GM23338 (cell line): ENCODE measurements at regions not wholly inside any gene's neighbourhood (a gene's known extent, or its start where the extent isn't known, plus 50 kb on each side); places are given as distances from the start of the nearest gene placed in this dataset.

Experiments used
- ATAC-seq: fragments of 200-7000 bp; cut with Tn5 transposase; 3 replicates; pipeline ENCODE4 v1.9.1; 2020
- DNase-seq: peaks from one replicate; pipeline ENCODE4 v3.0.0-alpha.2; 2015; ENCODE audit warnings: low spot score
- H2AFZ ChIP-seq: fragments of 200-600 bp; sonication (generic); 2 replicates; pipeline ENCODE4 v1.8.0; 2016; ENCODE audit warnings: antibody characterized with exemption, mild to moderate bottlenecking, moderate library complexity
- H3F3A ChIP-seq: fragments of 200-600 bp; sonication (generic); replicated peaks from 2 replicates; pipeline ENCODE4 v1.8.0; 2017; ENCODE audit warnings: antibody characterized with exemption, mixed run types, low read depth
- H3K27ac ChIP-seq: fragments of 200-600 bp; sonication (generic); 2 replicates; pipeline ENCODE4 v1.6.1; 2016; ENCODE audit warnings: low read depth
- H3K27me3 ChIP-seq: fragments of 200-600 bp; sonication (generic); 2 replicates; pipeline ENCODE4 v1.8.0; 2016; ENCODE audit warnings: mild to moderate bottlenecking, mixed run types, moderate library complexity; ENCODE audit not compliant: insufficient read depth
- H3K36me3 ChIP-seq: fragments of 200-600 bp; sonication (generic); 2 replicates; pipeline ENCODE4 v1.8.0; 2016; ENCODE audit warnings: mild to moderate bottlenecking; ENCODE audit not compliant: insufficient read depth
- H3K4me1 ChIP-seq: fragments of 200-600 bp; sonication (generic); 2 replicates; pipeline ENCODE4 v1.8.0; 2016; ENCODE audit warnings: mild to moderate bottlenecking, moderate library complexity; ENCODE audit not compliant: insufficient read depth
- H3K4me2 ChIP-seq: fragments of 200-600 bp; sonication (generic); 2 replicates; pipeline ENCODE4 v1.7.1; 2017; ENCODE audit warnings: mixed run types
- H3K4me3 ChIP-seq: fragments of 200-600 bp; sonication (generic); 2 replicates; pipeline ENCODE4 v1.6.1; 2016; ENCODE audit warnings: mixed run types
- H3K79me2 ChIP-seq: fragments of 200-600 bp; sonication (generic); replicated peaks from 2 replicates; pipeline ENCODE4 v1.8.0; 2017; ENCODE audit warnings: mild to moderate bottlenecking; ENCODE audit not compliant: insufficient read depth
- H3K9me2 ChIP-seq: fragments of 200-600 bp; sonication (generic); 2 replicates; pipeline ENCODE4 v1.8.0; 2017; ENCODE audit not compliant: insufficient read depth
- H4K20me1 ChIP-seq: fragments of 200-600 bp; sonication (generic); replicated peaks from 2 replicates; pipeline ENCODE4 v1.8.0; 2017; ENCODE audit warnings: mild to moderate bottlenecking; ENCODE audit not compliant: insufficient read depth
- H3K27ac Mint-ChIP-seq: 2 replicates; pipeline ENCODE4 v1.8.0; 2020; ENCODE audit warnings: inconsistent platforms, mild to moderate bottlenecking, moderate library complexity, mixed read lengths
- H3K27me3 Mint-ChIP-seq: 3 replicates; pipeline ENCODE4 v1.8.0; 2022; ENCODE audit warnings: low read depth, mild to moderate bottlenecking, moderate library complexity, mixed read lengths, inconsistent platforms; ENCODE audit not compliant: insufficient read depth, poor library complexity
- H3K36me3 Mint-ChIP-seq: 3 replicates; pipeline ENCODE4 v1.8.0; 2021; ENCODE audit warnings: low read depth, mild to moderate bottlenecking, inconsistent platforms, moderate library complexity, mixed read lengths
- H3K4me1 Mint-ChIP-seq: 3 replicates; pipeline ENCODE4 v1.8.0; 2020; ENCODE audit warnings: mild to moderate bottlenecking, inconsistent platforms, mixed read lengths
- H3K4me3 Mint-ChIP-seq: 3 replicates; pipeline ENCODE4 v1.8.0; 2021; ENCODE audit warnings: moderate library complexity, mild to moderate bottlenecking, inconsistent platforms, mixed read lengths
- H3K9me3 Mint-ChIP-seq: 3 replicates; pipeline ENCODE4 v1.8.0; 2020; ENCODE audit warnings: moderate library complexity, mild to moderate bottlenecking, inconsistent platforms, mixed read lengths
- CREB1 ChIP-seq: fragments of 250-450 bp; sonication (Bioruptor Pico); IDR thresholded peaks from 2 replicates; pipeline ENCODE4 v1.5.0; 2020; ENCODE audit warnings: low read depth, mild to moderate bottlenecking, moderate library complexity
- CTCF ChIP-seq, 2 experiments: fragments of 200-600 bp in 1 of 2; sonication (generic) in 1 of 2; conservative IDR thresholded peaks; 2 replicates each; pipeline versions ENCODE4 v1.5.1 to v1.6.1; 2016 to 2017; ENCODE audit warnings: antibody characterized with exemption in 2 of 2, low read depth in 2 of 2, mild to moderate bottlenecking in 2 of 2, moderate library complexity in 1 of 2
- ETS1 ChIP-seq: IDR thresholded peaks from 2 replicates; pipeline ENCODE4 v1.6.1; 2016; ENCODE audit warnings: antibody characterized with exemption
- EZH2 ChIP-seq: fragments of 200-600 bp; sonication (generic); IDR thresholded peaks from one replicate; pipeline ENCODE4 v1.8.0; 2017; ENCODE audit warnings: antibody characterized with exemption, mild to moderate bottlenecking, low read depth; ENCODE audit not compliant: unreplicated experiment
- EZH2phosphoT487 ChIP-seq: fragments of 200-600 bp; sonication (generic); IDR thresholded peaks from one replicate; pipeline ENCODE4 v1.8.1; 2018; ENCODE audit warnings: antibody characterized with exemption; ENCODE audit not compliant: unreplicated experiment
- JUNB ChIP-seq: IDR thresholded peaks from one replicate; pipeline ENCODE4 v1.6.1; 2016; ENCODE audit warnings: antibody characterized with exemption; ENCODE audit not compliant: unreplicated experiment
- NANOG ChIP-seq: IDR thresholded peaks from 2 replicates; pipeline ENCODE4 v1.6.1; 2016; ENCODE audit warnings: antibody characterized with exemption, borderline replicate concordance
- POLR2AphosphoS5 ChIP-seq: IDR thresholded peaks from 2 replicates; pipeline ENCODE4 v1.6.1; 2016; ENCODE audit warnings: antibody characterized with exemption, low read depth
- STAT1 ChIP-seq: IDR thresholded peaks from one replicate; pipeline ENCODE4 v1.6.1; 2016; ENCODE audit warnings: antibody characterized with exemption; ENCODE audit not compliant: unreplicated experiment
- ZNF114 ChIP-seq: fragments of 250-450 bp; sonication (Bioruptor Pico); IDR thresholded peaks from 2 replicates; pipeline ENCODE4 v1.5.0; 2020; ENCODE audit warnings: mild to moderate bottlenecking, moderate library complexity
- ZNF331 ChIP-seq: fragments of 250-450 bp; sonication (Bioruptor Pico); IDR thresholded peaks from 2 replicates; pipeline ENCODE4 v1.5.0; 2020; ENCODE audit warnings: low read depth, mild to moderate bottlenecking, moderate library complexity
- ZNF462 ChIP-seq: fragments of 250-450 bp; sonication (Bioruptor Pico); IDR thresholded peaks from 2 replicates; pipeline ENCODE4 v1.5.0; 2020; ENCODE audit warnings: mild to moderate bottlenecking, moderate library complexity
- TF ChIP-seq, protein P1 (sequence below): IDR thresholded peaks from one replicate; pipeline ENCODE4 v1.6.1; 2018; ENCODE audit warnings: antibody characterized with exemption; ENCODE audit not compliant: unreplicated experiment

DNA sequence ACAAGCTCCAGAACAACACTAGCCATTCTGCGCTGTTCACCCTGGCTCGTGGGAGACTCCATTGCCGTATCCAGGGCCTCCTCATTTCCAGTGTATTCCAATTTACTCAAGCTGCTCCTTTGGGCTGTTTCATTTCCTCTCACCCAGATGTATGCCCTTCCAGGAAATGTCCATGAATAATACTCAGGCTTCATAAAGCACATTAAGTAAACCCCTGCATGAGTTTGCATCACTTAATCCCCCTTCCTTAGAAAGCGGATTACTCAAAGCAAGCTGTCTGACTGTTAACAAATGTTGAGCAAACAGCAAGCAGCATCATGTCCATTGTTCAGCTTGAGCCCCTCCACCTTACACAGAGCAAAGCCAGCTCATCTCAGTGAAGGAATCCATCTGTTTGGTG lies 403.6 kb upstream of the PBX1 start:
- Mint-ChIP-seq H3K27ac (no peak overlapping the region), H3K9me3 (no peaks in the 10 kb centered on the region), H3K36me3 (no peaks in the 10 kb centered on the region), H3K4me3 (no peak overlapping the region), H3K27me3 (no peaks in the 10 kb centered on the region), H3K4me1 (no peaks in the 10 kb centered on the region)
- Histone ChIP-seq H3K79me2 (no peaks in the 10 kb centered on the region), H3K4me1 (no peaks in the 10 kb centered on the region), H3F3A (no peaks in the 10 kb centered on the region), H3K36me3 (no peaks in the 10 kb centered on the region), H3K27me3 (no peaks in the 10 kb centered on the region), H3K4me2 (no peak overlapping the region), H4K20me1 (no peaks in the 10 kb centered on the region), H2AFZ (peak overlapping the region; percentile 87), H3K9me2 (peaks cover 9% of the 10 kb centered on the region; the same call in 1 of the 2 replicates), H3K4me3 (no peak overlapping the region), H3K27ac (no peak overlapping the region)
- DNase-seq (no peak), ATAC-seq (no peak)
- TF ChIP-seq, protein P1, sequence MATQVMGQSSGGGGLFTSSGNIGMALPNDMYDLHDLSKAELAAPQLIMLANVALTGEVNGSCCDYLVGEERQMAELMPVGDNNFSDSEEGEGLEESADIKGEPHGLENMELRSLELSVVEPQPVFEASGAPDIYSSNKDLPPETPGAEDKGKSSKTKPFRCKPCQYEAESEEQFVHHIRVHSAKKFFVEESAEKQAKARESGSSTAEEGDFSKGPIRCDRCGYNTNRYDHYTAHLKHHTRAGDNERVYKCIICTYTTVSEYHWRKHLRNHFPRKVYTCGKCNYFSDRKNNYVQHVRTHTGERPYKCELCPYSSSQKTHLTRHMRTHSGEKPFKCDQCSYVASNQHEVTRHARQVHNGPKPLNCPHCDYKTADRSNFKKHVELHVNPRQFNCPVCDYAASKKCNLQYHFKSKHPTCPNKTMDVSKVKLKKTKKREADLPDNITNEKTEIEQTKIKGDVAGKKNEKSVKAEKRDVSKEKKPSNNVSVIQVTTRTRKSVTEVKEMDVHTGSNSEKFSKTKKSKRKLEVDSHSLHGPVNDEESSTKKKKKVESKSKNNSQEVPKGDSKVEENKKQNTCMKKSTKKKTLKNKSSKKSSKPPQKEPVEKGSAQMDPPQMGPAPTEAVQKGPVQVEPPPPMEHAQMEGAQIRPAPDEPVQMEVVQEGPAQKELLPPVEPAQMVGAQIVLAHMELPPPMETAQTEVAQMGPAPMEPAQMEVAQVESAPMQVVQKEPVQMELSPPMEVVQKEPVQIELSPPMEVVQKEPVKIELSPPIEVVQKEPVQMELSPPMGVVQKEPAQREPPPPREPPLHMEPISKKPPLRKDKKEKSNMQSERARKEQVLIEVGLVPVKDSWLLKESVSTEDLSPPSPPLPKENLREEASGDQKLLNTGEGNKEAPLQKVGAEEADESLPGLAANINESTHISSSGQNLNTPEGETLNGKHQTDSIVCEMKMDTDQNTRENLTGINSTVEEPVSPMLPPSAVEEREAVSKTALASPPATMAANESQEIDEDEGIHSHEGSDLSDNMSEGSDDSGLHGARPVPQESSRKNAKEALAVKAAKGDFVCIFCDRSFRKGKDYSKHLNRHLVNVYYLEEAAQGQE, result no peak
- TF ChIP-seq ZNF114 (CRISPR knock-in tag), result no peak
- TF ChIP-seq ETS1, result no peak
- TF ChIP-seq EZH2, result no peak
- TF ChIP-seq JUNB, result no peak
- TF ChIP-seq POLR2AphosphoS5, result no peak
- TF ChIP-seq NANOG, result no peak
- TF ChIP-seq CREB1 (CRISPR knock-in tag), result no peak
- no peak for TF ChIP-seq CTCF (conservative IDR thresholded peaks at IDR 0.05; ENCODE audit: low read depth in 2 of 2)
- TF ChIP-seq STAT1, result no peak
- no peak for TF ChIP-seq ZNF331
- no peak for TF ChIP-seq EZH2phosphoT487
- no peak for TF ChIP-seq ZNF462 (CRISPR knock-in tag)
